Transverse colon (tissue), 4 donors: ENCODE measurements at regions not wholly inside any gene's neighbourhood (a gene's known extent, or its start where the extent isn't known, plus 50 kb on each side); places are given as distances from the start of the nearest gene placed in this dataset.
"Not testable (repeated sequence)": the region's sequence is repeated elsewhere in the genome, so short reads cannot be mapped to it uniquely, and the experiment has no call there.

ENCODE experiments used
- CTCF ChIP-seq, 5 experiments: fragments of 200-600 bp in 3 of 5; fragments of 450-650 bp in 2 of 5; sonication (generic) in 3 of 5; IDR thresholded peaks; 1 replicate in 2 of 5; 2 replicates in 3 of 5; pipeline ENCODE4 v1.5.1; 2016 to 2017; ENCODE audit warnings: antibody characterized with exemption in 5 of 5, inconsistent platforms in 3 of 5, mild to moderate bottlenecking in 2 of 5, moderate library complexity in 1 of 5
- EP300 ChIP-seq: sonication (generic); formaldehyde crosslinking; IDR thresholded peaks from one replicate; pipeline ENCODE4 v1.6.1; 2017; ENCODE audit warnings: antibody characterized with exemption, low read depth
- POLR2A ChIP-seq: fragments of 450-650 bp; IDR thresholded peaks from one replicate; pipeline ENCODE4 v1.6.1; 2016; ENCODE audit warnings: antibody characterized with exemption, mild to moderate bottlenecking, moderate library complexity
- POLR2AphosphoS5 ChIP-seq, 3 donors: sonication (generic); formaldehyde crosslinking; IDR thresholded peaks; one replicate each; pipeline ENCODE4 v1.6.1; 2016; ENCODE audit warnings: antibody characterized with exemption in 3 of 3

- TF ChIP-seq CTCF (IDR thresholded peaks at IDR 0.05); POLR2A; EP300; POLR2AphosphoS5 (IDR thresholded peaks at IDR 0.05): not testable (repeated sequence)
These were observed 308.5 kb upstream of the HNRNPA3 start for GRCh38 chr2:176904053-176904452.
